NCI-H82 treated with DMSO at 0.1 percent for 48 hours (cell line): ENCODE measurements at regions not wholly inside any gene's neighbourhood (a gene's known extent, or its start where the extent isn't known, plus 50 kb on each side); places are given as distances from the start of the nearest gene placed in this dataset.

Source experiments
- DNase-seq: peaks from one replicate; lab custom pipeline; 2025; ENCODE audit not compliant: unreplicated experiment; lab: John Stamatoyannopoulos, UW

DNA sequence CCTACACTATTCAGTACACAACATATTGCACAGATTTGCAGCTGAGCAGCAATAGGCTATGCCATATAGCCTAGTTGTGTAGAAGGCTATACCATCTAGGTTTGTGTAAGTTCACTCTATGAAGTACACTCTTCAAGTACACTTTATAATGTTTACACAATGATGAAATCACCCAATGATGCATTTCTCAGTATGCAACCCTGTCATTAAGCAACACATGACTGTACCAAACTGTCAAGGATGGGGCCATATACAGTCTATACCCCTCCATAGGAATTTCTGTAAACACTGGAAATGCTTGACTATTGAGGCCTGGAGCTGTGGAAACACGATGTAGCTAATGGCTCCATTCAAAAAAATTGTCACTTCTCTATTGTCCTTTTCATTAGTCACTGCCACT is 535.4 kb downstream of the EPM2A start:
- DNase-seq, result no peak

DNA sequence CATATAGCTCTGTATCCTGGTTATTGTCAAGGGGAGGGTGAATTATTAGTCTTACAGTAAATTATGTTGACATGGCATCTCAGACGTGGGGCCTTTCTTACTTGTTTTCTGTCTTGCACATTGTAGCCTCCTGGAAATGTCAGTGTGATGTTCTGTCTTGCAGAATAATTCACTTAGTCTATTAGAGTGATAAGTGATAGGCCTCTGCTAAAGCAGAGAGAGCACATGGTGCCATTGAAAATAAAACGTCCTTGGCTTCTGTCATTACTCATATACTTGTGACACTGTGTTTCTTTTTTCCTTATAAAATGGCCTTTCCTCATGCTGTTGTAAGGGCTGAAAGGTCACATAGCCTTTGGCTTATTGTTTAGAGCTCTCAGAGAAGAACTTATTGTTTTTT is 531.0 kb downstream of the EPM2A start:
- no peak for DNase-seq

DNA sequence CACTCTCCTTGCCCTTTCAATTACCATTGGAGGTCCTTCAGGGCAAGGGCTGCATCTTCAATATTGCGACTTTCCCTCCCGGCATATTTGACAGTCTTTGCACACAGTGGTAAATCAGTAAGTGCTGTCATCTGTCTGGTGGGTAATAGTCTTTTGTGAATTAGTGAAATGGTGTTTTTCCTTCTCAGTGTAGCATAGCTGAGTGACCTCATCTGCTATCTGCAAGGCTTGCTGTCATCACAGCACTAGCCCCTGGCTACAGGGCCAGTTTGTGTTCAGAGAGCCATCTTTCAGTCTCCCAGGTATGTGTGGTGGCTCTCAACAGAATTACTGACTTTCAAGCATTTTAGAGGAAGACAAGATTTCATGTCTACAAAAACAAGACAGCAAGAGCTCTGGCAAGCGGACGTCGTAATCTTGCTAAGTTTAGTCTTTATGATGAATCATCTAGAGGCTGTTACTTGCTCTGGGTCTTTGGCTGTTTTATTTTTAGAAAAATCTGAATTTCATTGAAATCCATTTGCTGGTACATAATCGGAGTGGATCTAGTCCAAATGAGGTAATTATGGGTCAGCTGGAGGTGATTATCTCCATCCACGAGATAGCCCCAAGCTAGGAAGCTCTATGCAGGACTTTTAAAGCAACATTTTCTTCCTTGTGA is 528.9 kb downstream of the EPM2A start:
- no peak for DNase-seq

DNA sequence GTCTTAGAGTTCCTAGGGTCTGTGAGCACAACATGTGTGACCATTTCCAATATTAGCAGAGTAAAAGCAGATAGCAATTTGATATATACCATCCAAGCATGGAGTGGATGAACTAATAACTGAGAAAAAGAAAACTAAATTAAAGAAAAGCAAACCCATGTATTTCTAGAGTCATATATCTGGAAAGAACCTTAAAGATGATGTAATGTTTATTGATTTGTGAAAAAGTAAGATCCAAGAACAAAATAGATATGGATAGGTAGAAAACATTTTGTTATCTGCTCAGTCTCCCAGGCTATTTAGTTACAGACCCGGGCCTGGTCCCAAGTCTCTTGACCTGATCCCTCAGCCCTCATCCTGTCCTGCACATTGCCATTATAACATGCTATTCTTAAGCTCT is 526.8 kb downstream of the EPM2A start:
- no peak for DNase-seq

DNA sequence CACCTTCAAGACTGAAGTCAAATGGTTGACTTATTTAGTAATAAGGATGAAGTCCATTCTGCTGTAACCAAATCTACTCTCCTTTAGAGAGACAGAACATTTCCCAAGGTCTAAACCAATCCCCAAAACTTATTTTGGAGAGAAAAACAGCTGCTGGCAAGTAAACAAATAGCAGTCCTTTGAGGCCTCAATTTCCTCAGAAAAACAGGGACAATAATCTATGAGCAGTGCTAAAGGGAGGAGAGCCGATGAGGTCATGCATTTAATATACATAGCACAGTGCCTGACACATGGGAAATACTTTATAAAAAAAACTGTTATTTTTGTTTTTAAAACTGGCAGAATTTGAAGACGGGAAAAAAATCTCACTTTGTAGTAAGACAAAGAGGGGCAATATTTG is 526.0 kb downstream of the EPM2A start:
- no peak for DNase-seq

DNA sequence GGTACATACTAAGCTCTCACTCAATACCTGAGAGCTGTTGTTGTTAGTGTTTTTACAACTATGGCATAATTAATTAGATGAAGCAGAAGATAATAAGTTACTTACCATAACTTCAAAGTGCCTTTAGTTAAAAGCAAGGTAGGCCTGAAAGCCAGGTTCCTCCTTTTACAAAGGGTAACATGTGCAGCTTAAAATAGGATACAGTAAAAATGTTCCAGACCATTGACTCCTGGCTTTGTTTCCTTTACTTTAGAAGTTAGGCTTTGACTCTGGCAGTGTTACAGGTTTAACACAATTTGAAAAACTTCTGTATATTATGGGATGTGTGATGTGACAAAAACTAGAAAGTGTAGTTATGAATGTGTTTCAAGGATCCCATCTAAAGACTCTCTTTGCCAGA is 522.5 kb downstream of the EPM2A start:
- DNase-seq, result no peak

DNA sequence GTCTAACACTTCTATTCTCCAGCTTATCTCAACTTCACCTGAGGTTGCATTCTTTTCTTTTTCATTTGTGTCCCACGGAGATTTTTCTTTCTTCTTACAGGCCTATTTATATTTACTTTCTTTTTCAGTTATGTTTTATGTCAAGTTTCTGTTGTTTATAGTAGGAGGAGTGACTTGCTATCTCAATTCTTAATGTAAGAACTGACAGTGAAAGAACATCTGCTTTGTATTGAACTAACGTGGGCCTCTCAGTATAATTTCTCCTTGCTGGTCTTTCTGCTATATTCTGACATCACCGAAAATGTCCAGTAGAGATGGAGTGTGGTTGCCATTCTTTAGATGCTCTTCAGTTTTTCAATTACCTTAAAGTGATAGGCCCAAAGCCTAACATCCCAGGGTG is 521.7 kb downstream of the EPM2A start:
- DNase-seq, result no peak

DNA sequence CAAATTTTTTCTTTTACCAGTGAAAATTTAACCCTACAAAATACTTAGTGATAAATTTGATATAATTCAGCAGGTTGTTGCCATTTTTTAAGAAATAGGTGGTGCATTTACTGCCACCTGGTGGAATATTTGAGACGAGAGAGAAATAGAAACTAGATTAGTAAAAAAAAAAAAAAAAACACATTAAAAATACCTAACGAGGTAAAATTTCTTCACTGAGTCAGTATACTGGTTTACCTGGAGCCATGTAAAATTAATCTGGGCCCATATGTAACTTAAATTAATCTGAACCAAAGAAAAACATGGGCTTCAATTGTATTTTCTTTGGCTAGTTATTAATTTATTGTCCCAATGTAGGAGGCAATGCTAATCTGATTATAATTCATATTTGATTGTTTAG is 520.8 kb downstream of the EPM2A start:
- DNase-seq, result no peak

DNA sequence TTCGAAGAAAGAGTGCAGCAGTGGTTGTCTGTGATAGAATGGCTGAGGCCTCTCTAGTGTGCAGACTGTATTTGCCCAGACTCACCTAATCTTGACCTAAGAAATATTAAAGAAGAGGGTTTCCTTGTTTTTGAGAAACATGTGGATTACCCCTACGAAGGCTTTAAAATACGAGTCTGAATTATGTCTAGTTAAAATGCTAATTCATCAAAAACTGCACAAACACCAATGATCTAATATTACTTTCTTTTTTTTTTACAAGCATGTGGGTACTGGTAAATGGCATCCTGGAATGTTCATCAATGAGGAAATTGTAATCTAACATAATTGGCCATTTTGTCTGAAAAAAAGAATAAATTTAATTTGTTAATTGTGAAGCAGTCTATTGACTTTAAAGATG is 510.9 kb downstream of the EPM2A start:
- no peak for DNase-seq

DNA sequence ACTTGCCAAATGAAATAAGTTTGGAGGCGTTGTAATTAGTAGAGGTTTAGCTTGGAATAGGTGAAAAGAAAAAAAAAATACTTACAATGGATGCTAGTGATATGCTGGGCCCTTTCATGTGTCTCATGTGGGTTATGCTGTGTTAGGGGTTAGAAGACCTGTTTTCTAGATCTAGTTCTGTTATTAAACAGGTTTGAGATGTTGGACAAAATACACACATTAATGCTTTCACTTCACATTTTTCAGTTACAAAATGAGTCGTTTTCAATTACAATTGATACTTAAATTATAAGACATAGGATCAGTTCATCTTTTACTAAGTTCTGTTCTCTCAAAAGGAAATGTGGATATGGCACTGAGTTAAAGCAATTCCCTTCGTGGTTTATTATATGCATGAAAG is 509.8 kb downstream of the EPM2A start:
- DNase-seq, result no peak

DNA sequence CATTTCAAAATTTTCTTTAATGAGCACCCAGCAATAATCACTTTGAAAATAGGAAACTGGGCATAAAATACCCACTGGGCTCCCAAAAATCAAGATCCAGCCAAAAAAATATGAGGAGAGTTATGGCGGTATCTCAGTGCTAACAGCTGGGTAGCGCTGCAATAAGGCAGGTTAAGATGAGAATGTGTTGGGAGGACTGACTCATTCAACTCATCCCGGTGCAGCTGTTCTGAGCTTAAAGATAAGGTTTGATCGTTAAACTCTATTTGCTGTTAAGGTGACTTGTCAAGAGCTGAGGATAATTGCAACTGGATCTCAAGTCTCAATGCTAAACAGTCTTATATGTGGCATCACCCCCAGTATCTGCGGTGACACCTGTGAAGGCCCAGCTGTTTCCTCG is 507.7 kb downstream of the EPM2A start:
- DNase-seq, result no peak

DNA sequence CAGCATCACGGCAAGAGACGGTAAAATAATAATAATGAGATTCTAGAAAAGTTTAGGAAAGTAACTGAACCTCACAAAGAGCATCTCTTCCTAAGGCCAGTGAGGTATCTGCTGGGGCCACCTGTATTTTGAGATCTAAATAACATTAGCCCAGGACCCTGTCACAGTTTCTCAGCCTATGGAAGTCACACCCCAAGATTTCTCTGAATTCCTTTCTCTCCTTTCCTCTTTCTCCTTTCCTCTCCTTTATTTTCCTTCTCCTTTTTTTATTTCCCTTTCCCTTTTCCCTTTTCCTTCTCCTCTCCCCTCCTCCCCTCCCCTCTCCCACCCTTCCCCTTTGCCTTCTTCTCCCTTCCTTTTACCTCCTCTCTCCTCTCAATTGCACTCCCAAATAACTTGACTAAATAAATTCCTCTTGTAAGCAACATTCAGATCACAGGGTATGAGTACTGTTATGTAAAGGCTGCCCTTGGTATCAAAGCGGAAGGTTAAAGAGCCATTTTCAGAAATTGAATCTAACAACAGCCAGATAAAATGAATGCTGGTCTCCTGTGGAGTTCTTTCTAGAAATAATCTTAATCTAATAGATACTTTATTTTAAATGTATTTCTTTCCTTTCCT is 506.2 kb downstream of the EPM2A start:
- DNase-seq, result no peak

DNA sequence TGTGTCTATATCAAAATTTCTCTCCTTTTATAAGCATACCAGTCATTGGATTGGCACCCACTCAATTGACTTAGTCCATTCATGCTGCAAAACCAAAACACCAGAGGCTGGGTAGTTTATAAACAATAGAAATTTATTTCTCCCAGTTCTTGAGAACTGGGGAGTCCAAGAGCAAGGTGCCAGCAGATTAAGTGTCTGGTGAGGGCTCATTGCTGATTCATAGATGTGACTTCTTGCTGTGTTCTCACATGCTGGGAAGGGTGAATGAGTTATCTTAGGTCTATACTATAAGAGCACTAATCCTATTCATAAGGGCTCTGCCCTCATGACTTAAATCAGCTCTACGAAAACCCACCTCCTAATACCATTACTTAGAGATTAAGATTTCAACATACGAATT is 501.4 kb downstream of the EPM2A start:
- DNase-seq, result peak; percentile 89

DNA sequence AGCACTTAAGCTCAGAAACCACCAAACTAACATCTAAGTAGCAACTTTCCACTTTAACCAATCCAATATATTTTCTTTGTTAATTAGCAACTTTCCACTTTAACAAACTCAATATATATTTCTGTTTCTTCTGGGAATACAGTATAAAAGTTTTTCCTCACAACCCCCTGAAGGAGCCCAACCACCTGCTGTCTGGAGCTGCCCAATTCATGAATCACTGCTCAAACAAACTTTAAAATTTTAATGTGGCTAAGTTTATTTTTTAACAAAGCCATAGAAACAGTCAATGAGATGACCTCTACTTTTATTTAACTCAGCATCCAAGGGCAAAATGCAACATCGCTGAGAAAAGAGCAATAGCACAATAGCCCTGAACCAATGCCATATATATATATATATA is 500.1 kb downstream of the EPM2A start:
- DNase-seq, result no peak

DNA sequence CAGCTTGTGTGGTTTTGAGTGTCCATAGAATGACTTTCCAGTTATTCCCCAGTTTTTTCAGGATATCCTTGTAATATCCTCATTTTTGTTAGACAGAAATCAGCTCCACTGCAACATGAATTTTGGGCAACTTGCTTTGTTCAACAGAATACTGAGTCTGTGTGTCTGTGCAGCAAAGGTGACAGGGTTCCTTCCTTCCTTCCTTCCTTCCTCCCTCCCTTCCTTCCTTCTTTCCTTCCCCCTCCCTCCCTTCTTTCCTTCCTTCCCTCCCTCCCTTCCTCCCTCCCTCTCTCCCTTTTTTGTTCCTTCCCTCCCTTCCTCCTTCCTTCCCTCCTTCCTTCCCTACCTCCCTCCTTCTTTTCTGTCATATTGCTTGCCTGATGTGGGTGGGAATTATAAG is 496.5 kb downstream of the EPM2A start:
- no peak for DNase-seq

DNA sequence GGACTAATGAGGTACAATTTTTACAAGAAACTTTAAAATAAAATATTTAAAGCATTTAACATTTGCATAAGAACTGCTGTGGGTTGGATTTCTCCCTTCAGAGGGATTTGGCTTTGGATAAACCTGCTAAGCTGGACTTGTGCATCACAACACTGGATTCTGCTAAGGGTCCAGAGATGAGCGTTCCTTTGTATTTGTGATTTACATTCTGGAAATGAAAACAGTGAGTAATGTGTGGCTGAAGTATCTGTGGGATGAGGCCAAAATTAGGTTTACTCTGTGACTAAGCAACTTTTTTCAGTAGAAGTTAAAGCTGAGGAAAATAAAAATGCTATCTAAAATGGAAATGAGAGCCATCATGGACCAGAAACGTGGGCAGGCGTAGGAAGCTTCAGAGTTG is 494.3 kb downstream of the EPM2A start:
- no peak for DNase-seq

DNA sequence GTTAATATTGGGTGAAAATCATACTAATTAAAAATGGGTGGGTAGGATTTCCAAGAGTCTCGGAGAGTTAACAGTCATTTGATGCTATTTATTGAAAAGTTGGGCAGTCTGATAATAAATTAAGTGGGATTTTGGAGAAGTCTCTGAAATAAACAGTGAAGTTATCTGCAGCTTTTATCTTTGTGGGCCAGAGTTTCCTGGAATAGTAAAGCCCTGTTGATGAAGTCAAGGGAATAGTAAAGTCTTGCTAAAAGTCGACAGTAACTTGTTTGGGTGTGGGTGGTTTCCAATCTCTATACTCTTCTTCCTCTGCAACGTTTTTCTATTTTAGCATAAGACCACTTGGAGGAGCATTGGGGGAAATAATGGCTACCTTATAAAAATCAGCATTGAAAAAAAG is 493.6 kb downstream of the EPM2A start:
- DNase-seq, result no peak

DNA sequence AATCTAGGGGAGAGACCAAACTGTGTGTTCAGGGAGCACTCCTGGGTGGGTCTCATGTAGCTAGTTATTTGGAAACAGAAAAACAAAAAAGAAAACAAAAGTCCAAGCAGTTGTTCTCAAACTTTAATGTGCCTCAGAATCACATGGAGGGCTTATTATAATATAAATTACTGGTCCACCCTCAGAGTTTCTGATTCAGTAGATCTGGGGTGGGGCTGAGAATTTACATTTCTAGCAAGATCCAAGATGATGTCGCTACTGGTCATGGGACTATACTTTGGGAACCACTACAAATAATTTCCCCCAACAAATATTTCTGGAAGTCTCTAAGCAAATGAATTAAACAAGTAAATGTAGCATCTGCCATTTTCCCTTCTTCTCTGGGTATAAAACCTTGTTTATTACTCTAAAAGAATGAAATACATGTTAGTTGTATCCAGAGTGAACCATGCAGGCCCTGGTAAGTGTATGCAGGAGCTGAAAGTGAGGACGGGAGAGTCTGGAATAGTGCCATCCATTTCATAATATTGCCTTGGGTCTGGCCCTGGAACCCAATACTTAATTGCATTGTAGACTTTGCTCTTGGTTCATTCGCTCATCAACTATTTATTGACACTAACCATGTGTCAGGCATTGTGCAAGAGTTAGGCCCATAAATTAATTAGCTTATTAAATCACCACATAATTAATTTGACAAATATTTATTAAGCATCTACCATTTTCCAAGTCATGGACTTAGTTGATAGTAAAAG is 490.8 kb downstream of the EPM2A start:
- no peak for DNase-seq

DNA sequence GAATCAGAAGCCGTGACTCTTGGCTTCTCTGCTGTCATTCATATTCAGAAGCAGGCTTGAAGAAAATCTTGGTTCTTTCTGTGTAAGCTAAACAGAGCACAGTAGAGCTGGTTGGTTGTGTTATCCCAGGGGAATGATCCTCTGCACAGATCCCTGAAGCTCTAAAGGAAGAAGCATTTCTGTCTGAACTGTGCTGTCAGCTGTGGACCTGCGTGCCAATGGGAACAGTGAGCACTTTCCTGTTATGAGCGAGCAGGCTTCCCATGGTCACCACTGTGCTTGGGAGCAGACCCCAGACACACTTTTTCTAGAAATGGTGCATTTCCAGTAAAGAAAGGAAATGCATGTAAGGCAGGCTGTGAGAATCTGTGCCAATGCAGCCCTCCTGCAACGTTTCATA is 490.2 kb downstream of the EPM2A start:
- no peak for DNase-seq

DNA sequence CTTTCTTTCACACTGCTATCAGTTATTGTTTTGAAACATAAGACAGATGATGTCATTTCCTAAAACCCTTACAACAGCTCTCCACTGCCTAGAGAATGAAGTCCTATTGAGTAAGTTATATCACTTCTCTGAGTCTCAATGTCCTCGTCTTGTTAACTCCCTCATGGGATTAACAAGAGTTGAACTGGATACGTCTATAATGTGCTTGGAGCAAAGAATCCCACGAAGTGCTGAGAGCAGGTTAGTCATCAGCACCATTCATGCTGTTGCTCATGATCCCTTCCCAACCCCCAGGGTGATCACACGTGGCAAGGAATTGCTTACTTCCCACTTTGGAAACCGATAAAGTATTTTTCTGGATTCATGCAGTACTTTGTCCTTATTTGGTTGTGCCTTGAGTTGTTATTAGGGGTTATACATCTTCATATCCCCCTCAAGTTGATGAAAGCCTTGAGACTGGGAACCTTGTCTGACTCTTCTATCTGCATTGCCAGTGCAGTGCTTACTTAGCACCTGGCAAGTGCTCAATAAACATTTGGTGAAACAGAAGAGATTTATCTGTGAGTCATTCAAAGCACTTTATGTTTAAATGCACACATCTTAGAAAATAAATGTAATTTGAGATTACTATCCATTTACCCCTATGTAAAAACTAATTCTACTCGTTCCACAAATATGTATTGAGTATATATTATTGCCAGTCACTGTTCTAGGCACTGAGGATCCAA is 487.5 kb downstream of the EPM2A start:
- no peak for DNase-seq

DNA sequence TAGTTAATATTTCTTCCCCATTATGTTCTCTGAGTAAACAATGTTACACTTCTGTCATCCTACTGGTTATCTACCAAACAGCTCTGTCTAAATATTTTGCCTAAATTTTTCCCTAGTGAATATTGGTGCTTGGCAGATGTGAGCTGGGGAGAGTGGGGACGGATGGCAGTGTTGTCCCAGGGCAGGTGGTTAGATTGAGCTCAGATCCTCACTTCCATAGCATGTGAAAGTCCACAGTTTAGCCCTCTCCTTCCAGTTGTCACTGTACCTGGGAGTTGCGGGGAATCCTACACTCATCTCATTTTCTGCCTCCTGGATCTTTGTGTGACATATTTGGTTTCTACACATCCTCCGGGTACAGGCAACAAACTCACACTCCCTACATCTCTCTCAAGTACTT is 484.9 kb downstream of the EPM2A start:
- DNase-seq, result no peak

DNA sequence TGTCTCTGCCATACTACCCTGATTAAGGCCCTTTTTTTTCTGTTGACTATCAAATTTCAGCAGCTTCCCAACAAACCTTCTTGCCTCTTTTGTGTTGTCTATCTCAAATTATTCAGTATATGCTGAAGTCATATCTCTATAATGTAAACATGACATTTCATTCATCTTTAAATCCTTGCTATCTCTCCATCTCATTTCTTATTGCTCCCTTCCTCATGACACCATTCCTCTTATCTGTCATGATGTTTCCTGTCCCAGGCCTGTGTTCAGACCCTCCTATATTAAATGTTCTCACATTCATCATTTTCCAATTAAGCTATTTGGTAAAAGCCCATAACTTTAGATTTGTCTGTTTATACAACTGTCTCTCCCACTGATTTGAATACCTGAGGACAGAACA is 482.6 kb downstream of the EPM2A start:
- no peak for DNase-seq
